ENCODE measurements at regions not wholly inside any gene's neighbourhood (a gene's known extent, or its start where the extent isn't known, plus 50 kb on each side); places are given as distances from the start of the nearest gene placed in this dataset.

DNA sequence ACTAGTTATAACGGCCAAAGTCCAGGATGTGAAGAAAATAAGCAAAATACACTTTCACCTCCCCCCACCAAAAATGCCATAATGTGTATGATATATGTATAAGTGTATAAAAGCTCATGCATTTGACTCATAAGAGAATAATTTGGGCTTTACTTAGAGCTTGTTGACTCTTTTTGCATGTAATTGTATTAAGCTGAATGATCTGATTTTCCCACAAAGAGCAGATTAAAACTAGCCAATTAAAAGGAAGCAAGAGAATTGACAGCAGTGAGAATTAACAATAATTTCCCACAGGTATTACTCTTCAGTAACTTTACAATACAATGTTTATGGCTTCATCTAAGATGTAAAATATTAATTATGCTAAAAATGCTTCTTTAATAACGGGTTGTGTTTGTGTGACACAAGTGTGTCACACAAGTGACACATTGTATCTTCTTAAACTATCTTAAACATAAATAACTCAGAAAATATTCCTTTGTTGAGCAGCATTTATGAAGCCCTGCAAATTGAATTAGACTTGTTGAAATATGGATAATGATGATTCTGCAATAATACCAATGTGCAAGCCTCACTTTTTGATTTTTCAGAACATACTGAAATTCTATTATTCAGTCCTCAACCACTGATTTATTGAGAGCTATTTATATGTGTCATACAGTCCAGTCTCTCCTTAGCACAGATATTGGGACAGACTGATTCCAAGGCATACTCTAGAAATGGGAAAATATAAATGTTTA is 134.5 kb downstream of the SLIT2 start:
- H3K36me3 ChIP-seq (ENCODE audit: control insufficient read depth, insufficient read depth, low read length), result no peaks in the 10 kb centered on the region
- H3K9me1 ChIP-seq (ENCODE audit: insufficient read depth, low read length), result no peaks in the 10 kb centered on the region
- in situ Hi-C loops (cut with MboI; ENCODE audit: low sequenced_read_pairs) (no loop called here), dilution Hi-C loops (cut with HindIII; ENCODE audit: low sequenced_read_pairs, unreplicated experiment) (no loop called here), intact Hi-C loops (cut with micrococcal nuclease) (no loop called here)
- no peak overlapping the region for H4K8ac ChIP-seq (ENCODE audit: low read depth in 2 of 2, low read length in 2 of 2)
- H3K27me3 ChIP-seq (ENCODE audit: control insufficient read depth, insufficient read depth, low read length), result no peaks in the 10 kb centered on the region
- H4K20me1 ChIP-seq (ENCODE audit: insufficient read depth, low read length), result no peaks in the 10 kb centered on the region
- DNase-seq, result no peak
- no peaks in the 10 kb centered on the region for H3K4me1 ChIP-seq (ENCODE audit: control insufficient read depth, insufficient read depth, low read length)
- CTCF ChIA-PET, result interaction anchor here (0.6 kb wide), 1 partner anchor 31 kb away, joined by 3 read pairs; no protein-coding TSS in a partner anchor
- H3K9ac ChIP-seq (ENCODE audit: low read depth, low read length), result no peak overlapping the region
- TF ChIP-seq MAZ (IDR thresholded peaks at IDR 0.05; ENCODE audit: borderline replicate concordance, low read depth, low read length) (no peak), MAFK (IDR thresholded peaks at IDR 0.05; ENCODE audit: low read depth, low read length) (peak; percentile 50)
- no peak overlapping the region for H3K18ac ChIP-seq (ENCODE audit: low read depth, low read length)
- no peaks in the 10 kb centered on the region for H3K9me3 ChIP-seq (ENCODE audit: control insufficient read depth, insufficient read depth, low read length)
- no peak overlapping the region for H4K5ac ChIP-seq (ENCODE audit: low read depth, low read length)
- no peak overlapping the region for H3K4ac ChIP-seq (ENCODE audit: low read depth, low read length)
- H3K23ac ChIP-seq (ENCODE audit: low read depth, low read length), result no peak overlapping the region
- H2BK20ac ChIP-seq (ENCODE audit: low read depth, low read length), result no peak overlapping the region
- H3K4me3 ChIP-seq (ENCODE audit: insufficient read depth, low read depth, low read length), result no peak overlapping the region
- WGBS, 2 experiments (ENCODE audit: extremely low coverage in 2 of 2, insufficient read length in 1 of 2), result no CpG with 5 or more reads among the region's 2 CpGs
- H2BK120ac ChIP-seq (ENCODE audit: low read depth, low read length), result no peak overlapping the region
- H4K91ac ChIP-seq (ENCODE audit: insufficient read depth, low read depth, low read length), result no peak overlapping the region
- H2BK15ac ChIP-seq (ENCODE audit: low read depth, low read length), result no peak overlapping the region
- no peak overlapping the region for H2BK5ac ChIP-seq (ENCODE audit: low read depth, low read length, poor library complexity, severe bottlenecking)
- no peaks in the 10 kb centered on the region for H3K79me1 ChIP-seq (ENCODE audit: low read depth in 1 of 2, low read length in 2 of 2)
- POLR2A ChIA-PET (ENCODE audit: unreplicated experiment), result no interaction called here
- no peak overlapping the region for H3K56ac ChIP-seq (ENCODE audit: extremely low read depth, insufficient read depth, low read length)
- H3K14ac ChIP-seq (replicated peaks; ENCODE audit: low read depth, low read length), result no peak overlapping the region
- no peak overlapping the region for H3K4me2 ChIP-seq (ENCODE audit: low read depth, low read length)
- BruUV-seq (replicated peaks), result no TSS peak
- H3K27ac ChIP-seq (ENCODE audit: insufficient read depth, low read length), result no peak overlapping the region
- no peak overlapping the region for H2AK9ac ChIP-seq (replicated peaks; ENCODE audit: low read depth, low read length, poor library complexity)
- no peak for ATAC-seq (ENCODE audit: low read depth)
- H2AFZ ChIP-seq (replicated peaks; ENCODE audit: low read length, poor library complexity), result no peak overlapping the region
- H2AK5ac ChIP-seq (ENCODE audit: low read depth, low read length), result no peak overlapping the region
